VCaP (cell line): ENCODE measurements at regions not wholly inside any gene's neighbourhood (a gene's known extent, or its start where the extent isn't known, plus 50 kb on each side); places are given as distances from the start of the nearest gene placed in this dataset.
"Not testable (repeated sequence)": the region's sequence is repeated elsewhere in the genome, so short reads cannot be mapped to it uniquely, and the experiment has no call there.

Experiments used
- H3K27ac ChIP-seq: fragments of 450-650 bp; 2 replicates; pipeline ENCODE4 v1.5.1; 2017
- CTCF ChIP-seq: fragments of 450-650 bp; conservative IDR thresholded peaks from 2 replicates; pipeline ENCODE4 v1.5.1; 2017; ENCODE audit warnings: mild to moderate bottlenecking, moderate library complexity

GRCh38 chr16:18148132-18148531 lies 188.4 kb downstream of the NPIPA8 start:
- H3K27ac ChIP-seq, result not testable (repeated sequence)

- not testable (repeated sequence) for H3K27ac ChIP-seq
These were observed 189.9 kb downstream of the NPIPA8 start for GRCh38 chr16:18146601-18147142.

- not testable (repeated sequence) for H3K27ac ChIP-seq
These were observed 194.5 kb downstream of the NPIPA8 start for GRCh38 chr16:18142066-18142465.

GRCh38 chr16:18136288-18136687 lies 200.2 kb downstream of the NPIPA8 start:
- not testable (repeated sequence) for H3K27ac ChIP-seq

- not testable (repeated sequence) for H3K27ac ChIP-seq
These were observed 201.5 kb downstream of the NPIPA8 start for GRCh38 chr16:18135024-18135423.

- H3K27ac ChIP-seq, result not testable (repeated sequence)
These were observed 204.9 kb downstream of the NPIPA8 start for GRCh38 chr16:18131587-18131986.

- H3K27ac ChIP-seq, result not testable (repeated sequence)
These were observed 205.9 kb downstream of the NPIPA8 start for GRCh38 chr16:18130478-18131120.

- H3K27ac ChIP-seq, result not testable (repeated sequence)
These were observed 209.5 kb downstream of the NPIPA8 start for GRCh38 chr16:18127033-18127432.

- not testable (repeated sequence) for H3K27ac ChIP-seq
These were observed 217.4 kb downstream of the NPIPA8 start for GRCh38 chr16:18119092-18119491.

- not testable (repeated sequence) for H3K27ac ChIP-seq
These were observed 217.9 kb downstream of the NPIPA8 start for GRCh38 chr16:18118684-18119083.

GRCh38 chr16:18118071-18118470 lies 218.5 kb downstream of the NPIPA8 start:
- not testable (repeated sequence) for H3K27ac ChIP-seq

GRCh38 chr16:18104412-18104811 lies 232.1 kb downstream of the NPIPA8 start:
- H3K27ac ChIP-seq, result not testable (repeated sequence)

- H3K27ac ChIP-seq, result not testable (repeated sequence)
These were observed 235.5 kb downstream of the NPIPA8 start for GRCh38 chr16:18101077-18101476.

- not testable (repeated sequence) for H3K27ac ChIP-seq
These were observed 243.9 kb downstream of the NPIPA8 start for GRCh38 chr16:18092605-18093004.

- not testable (repeated sequence) for H3K27ac ChIP-seq
These were observed 255.7 kb downstream of the NPIPA8 start for GRCh38 chr16:18080658-18081363.

- not testable (repeated sequence) for H3K27ac ChIP-seq
These were observed 258.6 kb downstream of the NPIPA8 start for GRCh38 chr16:18077910-18078309.

GRCh38 chr16:18072161-18072560 lies 264.4 kb downstream of the NPIPA8 start:
- TF ChIP-seq CTCF, result no peak
- H3K27ac ChIP-seq, result no peak overlapping the region
